ENCODE measurements at regions not wholly inside any gene's neighbourhood (a gene's known extent, or its start where the extent isn't known, plus 50 kb on each side); places are given as distances from the start of the nearest gene placed in this dataset.

DNA sequence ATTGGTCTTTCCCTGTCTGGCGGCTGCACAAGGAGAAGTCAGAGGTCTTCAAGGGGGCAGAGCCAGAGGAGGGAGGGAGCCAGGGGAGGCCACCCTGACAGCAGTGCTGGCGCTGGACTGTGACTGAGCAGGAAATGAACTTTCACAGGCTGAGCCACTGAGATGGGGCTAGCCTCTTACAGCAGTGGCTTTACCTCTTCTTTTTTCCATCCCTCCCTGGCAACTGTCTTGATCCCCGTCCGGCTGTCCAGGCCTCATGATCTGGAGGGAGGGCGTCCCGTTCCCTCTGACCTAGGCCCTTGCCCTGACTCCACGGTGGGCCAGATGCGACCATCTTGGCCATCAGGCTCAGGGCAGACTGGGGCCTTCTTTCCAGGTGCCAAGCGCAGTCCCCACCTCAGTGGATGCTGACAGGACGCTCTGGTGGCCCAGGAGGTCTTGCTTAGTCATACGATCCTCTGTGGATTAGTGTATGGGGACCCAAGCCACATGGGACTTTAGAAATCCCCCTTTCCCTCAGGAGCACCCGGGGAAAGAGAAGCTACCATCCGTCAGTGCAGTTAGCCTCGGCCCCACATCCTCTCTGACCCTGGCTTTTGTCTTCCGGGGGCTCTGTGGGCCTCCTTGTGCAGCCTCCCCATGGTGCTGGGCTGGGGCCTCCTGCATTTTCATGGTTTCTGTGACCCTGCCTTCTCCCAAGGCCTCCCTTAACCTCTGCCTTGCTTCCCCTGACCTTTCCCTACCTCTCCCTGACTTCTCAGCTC, 57.4 kb upstream of the CCDC167 start:
- H3K4me1 Mint-ChIP-seq (ENCODE audit: unreplicated experiment), result peaks cover 22% of the 10 kb centered on the region
- peaks cover 5% of the 10 kb centered on the region for H3K9me3 Mint-ChIP-seq (ENCODE audit: unreplicated experiment)
- H3K27ac Mint-ChIP-seq (ENCODE audit: unreplicated experiment), result no peak overlapping the region
- H3K36me3 Mint-ChIP-seq (ENCODE audit: unreplicated experiment), result no peaks in the 10 kb centered on the region
- H3K4me3 Mint-ChIP-seq (ENCODE audit: unreplicated experiment), result no peak overlapping the region
- DNase-seq (ENCODE audit: extremely low spot score, unreplicated experiment), result no peak
- H3K27me3 Mint-ChIP-seq (ENCODE audit: unreplicated experiment), result peaks cover 13% of the 10 kb centered on the region
- TF ChIP-seq, protein P1, sequence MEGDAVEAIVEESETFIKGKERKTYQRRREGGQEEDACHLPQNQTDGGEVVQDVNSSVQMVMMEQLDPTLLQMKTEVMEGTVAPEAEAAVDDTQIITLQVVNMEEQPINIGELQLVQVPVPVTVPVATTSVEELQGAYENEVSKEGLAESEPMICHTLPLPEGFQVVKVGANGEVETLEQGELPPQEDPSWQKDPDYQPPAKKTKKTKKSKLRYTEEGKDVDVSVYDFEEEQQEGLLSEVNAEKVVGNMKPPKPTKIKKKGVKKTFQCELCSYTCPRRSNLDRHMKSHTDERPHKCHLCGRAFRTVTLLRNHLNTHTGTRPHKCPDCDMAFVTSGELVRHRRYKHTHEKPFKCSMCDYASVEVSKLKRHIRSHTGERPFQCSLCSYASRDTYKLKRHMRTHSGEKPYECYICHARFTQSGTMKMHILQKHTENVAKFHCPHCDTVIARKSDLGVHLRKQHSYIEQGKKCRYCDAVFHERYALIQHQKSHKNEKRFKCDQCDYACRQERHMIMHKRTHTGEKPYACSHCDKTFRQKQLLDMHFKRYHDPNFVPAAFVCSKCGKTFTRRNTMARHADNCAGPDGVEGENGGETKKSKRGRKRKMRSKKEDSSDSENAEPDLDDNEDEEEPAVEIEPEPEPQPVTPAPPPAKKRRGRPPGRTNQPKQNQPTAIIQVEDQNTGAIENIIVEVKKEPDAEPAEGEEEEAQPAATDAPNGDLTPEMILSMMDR (IDR thresholded peaks at IDR 0.05), result no peak

DNA sequence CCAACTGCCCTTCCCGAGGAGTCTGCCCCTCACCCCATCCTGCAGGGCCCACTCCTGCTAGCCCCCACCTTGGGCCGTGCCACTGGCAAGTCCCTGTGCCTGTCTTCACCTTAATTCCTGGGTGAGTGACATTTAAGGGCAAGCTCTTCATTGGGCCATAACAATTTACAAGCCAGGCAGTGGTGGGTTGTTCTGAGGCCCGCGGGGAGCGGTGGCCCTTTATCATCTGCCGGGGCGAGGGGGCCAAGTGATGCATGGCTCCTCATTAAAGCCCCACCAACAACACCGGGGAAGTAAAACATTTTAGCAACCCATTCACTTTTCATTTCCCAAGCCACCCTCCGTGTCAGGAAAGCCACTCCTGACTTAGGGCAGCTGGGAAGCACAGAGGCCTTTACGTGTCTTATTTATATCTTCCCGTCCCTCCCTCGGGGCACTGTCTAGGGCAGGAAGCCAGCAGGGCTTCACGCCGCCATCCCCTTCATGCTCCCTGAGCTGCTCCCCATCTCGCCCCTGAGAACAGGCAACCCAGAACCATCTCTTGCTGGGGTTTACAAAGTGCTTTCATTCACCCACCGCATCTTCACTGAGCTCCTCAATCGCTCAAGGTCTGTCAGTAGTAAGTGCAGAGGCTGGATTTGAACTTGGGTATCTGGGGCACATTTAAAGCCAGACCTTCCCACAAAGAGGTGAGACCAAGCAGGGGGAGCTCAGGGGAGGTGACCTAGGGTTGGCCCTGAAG, 55.5 kb upstream of the CCDC167 start:
- no peak for DNase-seq (ENCODE audit: extremely low spot score, unreplicated experiment)
- H3K4me3 Mint-ChIP-seq (ENCODE audit: unreplicated experiment), result no peak overlapping the region
- H3K27me3 Mint-ChIP-seq (ENCODE audit: unreplicated experiment), result peaks cover 8% of the 10 kb centered on the region
- TF ChIP-seq, protein P1 (IDR thresholded peaks at IDR 0.05), result no peak
- peaks cover 22% of the 10 kb centered on the region for H3K4me1 Mint-ChIP-seq (ENCODE audit: unreplicated experiment)
- no peaks in the 10 kb centered on the region for H3K36me3 Mint-ChIP-seq (ENCODE audit: unreplicated experiment)
- H3K9me3 Mint-ChIP-seq (ENCODE audit: unreplicated experiment), result no peaks in the 10 kb centered on the region
- no peak overlapping the region for H3K27ac Mint-ChIP-seq (ENCODE audit: unreplicated experiment)

DNA sequence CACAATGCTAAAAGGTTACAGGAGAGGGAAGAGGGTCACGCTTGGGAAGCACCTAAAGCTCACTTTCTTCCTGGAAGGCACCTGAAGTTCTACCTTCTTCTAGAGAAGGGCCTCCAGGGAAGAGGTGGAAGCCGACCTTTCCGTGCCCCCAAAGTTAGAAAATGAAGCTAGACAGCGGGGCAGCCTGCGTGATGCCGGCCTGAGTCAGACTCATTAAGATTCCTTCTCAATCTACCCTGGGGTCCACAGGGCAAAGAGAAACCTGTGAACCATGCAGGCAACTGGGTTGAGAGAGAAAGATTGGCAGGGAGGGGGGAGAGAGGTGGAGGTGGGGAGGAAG, 54.8 kb upstream of the CCDC167 start:
- Mint-ChIP-seq H3K4me3 (ENCODE audit: unreplicated experiment) (no peak overlapping the region), H3K27ac (ENCODE audit: unreplicated experiment) (no peak overlapping the region), H3K27me3 (ENCODE audit: unreplicated experiment) (peaks cover 5% of the 10 kb centered on the region), H3K36me3 (ENCODE audit: unreplicated experiment) (no peaks in the 10 kb centered on the region), H3K4me1 (ENCODE audit: unreplicated experiment) (peaks cover 22% of the 10 kb centered on the region), H3K9me3 (ENCODE audit: unreplicated experiment) (no peaks in the 10 kb centered on the region)
- TF ChIP-seq, protein P1 (IDR thresholded peaks at IDR 0.05), result no peak
- no peak for DNase-seq (ENCODE audit: extremely low spot score, unreplicated experiment)

DNA sequence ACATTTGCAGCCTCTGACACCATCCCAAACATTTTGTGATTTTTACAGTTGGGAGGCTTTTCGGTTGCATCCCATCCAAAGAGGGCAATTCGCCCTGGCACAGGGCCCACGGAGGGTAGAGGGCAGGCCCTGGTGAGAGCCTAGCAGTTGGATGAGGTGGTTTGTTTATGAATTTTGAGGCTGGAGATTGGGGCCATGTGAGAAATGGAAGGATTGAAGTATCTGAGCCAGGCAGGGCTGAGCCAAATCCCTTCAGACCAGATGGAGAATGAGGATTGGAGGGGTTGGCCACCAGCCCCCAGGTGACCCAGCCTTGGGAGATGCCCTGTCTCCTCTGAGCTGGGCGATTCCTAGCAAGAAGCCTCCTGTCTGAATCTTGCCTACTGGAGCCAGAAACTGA, 52.6 kb upstream of the CCDC167 start:
- Mint-ChIP-seq H3K27ac (ENCODE audit: unreplicated experiment) (no peak overlapping the region), H3K9me3 (ENCODE audit: unreplicated experiment) (no peaks in the 10 kb centered on the region), H3K27me3 (ENCODE audit: unreplicated experiment) (no peaks in the 10 kb centered on the region), H3K36me3 (ENCODE audit: unreplicated experiment) (no peaks in the 10 kb centered on the region), H3K4me1 (ENCODE audit: unreplicated experiment) (peaks cover 22% of the 10 kb centered on the region), H3K4me3 (ENCODE audit: unreplicated experiment) (no peak overlapping the region)
- TF ChIP-seq, protein P1 (IDR thresholded peaks at IDR 0.05), result no peak
- no peak for DNase-seq (ENCODE audit: extremely low spot score, unreplicated experiment)

DNA sequence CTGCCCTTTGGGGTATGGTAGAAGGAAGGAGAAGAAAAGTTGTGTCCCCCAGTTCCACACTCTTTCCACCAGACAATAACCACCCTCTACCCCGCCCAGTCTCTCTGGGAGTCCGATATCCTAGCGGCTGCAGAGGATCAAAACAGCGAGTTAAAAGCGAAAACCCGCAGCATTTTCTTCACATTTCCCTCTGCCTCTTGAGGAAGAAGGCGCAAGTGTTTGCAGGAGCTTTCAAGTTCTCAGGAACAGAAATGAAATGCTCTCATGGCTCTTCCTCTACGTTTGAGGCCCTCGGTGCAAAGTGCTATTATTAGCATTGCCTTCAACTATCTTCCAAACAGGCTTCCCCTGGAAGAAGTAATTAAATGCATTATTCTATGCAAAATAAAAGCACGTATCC, 52.2 kb upstream of the CCDC167 start:
- H3K4me3 Mint-ChIP-seq (ENCODE audit: unreplicated experiment), result no peak overlapping the region
- TF ChIP-seq, protein P1 (IDR thresholded peaks at IDR 0.05), result no peak
- no peak for DNase-seq (ENCODE audit: extremely low spot score, unreplicated experiment)
- H3K27me3 Mint-ChIP-seq (ENCODE audit: unreplicated experiment), result no peaks in the 10 kb centered on the region
- H3K4me1 Mint-ChIP-seq (ENCODE audit: unreplicated experiment), result peaks cover 22% of the 10 kb centered on the region
- no peaks in the 10 kb centered on the region for H3K9me3 Mint-ChIP-seq (ENCODE audit: unreplicated experiment)
- H3K36me3 Mint-ChIP-seq (ENCODE audit: unreplicated experiment), result no peaks in the 10 kb centered on the region
- H3K27ac Mint-ChIP-seq (ENCODE audit: unreplicated experiment), result no peak overlapping the region

Measured in osteocyte (in vitro differentiated cells).